ENCODE measurements at regions not wholly inside any gene's neighbourhood (a gene's known extent, or its start where the extent isn't known, plus 50 kb on each side); places are given as distances from the start of the nearest gene placed in this dataset.

DNA sequence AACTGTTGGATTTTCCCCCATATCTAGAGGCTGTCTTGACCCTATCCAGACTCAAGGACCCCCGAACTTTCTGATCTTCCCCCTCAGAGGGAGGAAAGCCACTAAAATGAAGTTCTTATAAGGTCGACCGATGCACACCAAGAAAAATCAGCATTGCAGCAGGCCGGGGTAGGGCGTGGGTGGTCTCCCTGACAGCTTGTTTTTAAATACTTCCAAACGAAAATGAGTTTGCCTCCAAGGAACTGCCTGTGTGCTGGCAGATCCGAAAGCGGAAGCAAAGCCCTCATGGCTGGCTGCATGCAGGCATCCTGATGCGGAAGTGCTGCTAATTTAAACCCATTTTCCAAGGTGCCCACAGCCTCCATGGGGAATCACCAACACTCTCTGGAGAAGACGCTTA, 374.3 kb upstream of the XYLT1 start:
- H2AFZ ChIP-seq (ENCODE audit: low read length), result no peak overlapping the region
- H3K4me1 ChIP-seq (ENCODE audit: insufficient read depth, low read length), result no peaks in the 10 kb centered on the region
- DNase-seq (ENCODE audit: low spot score) (no peak), ATAC-seq (no peak), FAIRE-seq (no peak)
- H4K20me1 ChIP-seq (ENCODE audit: insufficient read depth, low read length), result no peaks in the 10 kb centered on the region
- in situ Hi-C loops (cut with HindIII; ENCODE audit: extremely low pct_ligation_motif_present, low pct_unique_long_range_greater_than_20kb) (no loop called here), intact Hi-C loops (cut with micrococcal nuclease; ENCODE audit: unreplicated experiment) (no loop called here)
- ChIA-PET CTCF (ENCODE audit: low intra/inter-chr PET ratio, low total read pairs) (no interaction called here), POLR2A (no interaction called here)
- H3K9me3 ChIP-seq (ENCODE audit: low read length), result no peaks in the 10 kb centered on the region
- H3K4me3 ChIP-seq (replicated peaks in 1 of 3; ENCODE audit: insufficient read depth in 1 of 3, low read depth in 2 of 3, low read length in 3 of 3), result no peak overlapping the region
- no peak overlapping the region for H3K27ac ChIP-seq (ENCODE audit: extremely low read length, insufficient read depth, low read length)
- no peaks in the 10 kb centered on the region for H3K79me2 ChIP-seq (ENCODE audit: insufficient read depth, low read length)
- H3K9ac ChIP-seq (ENCODE audit: insufficient read depth, low read depth, low read length), result no peak overlapping the region
- no peak overlapping the region for H3K4me2 ChIP-seq (ENCODE audit: low read depth, low read length)
- peaks cover 0 to 21% of the 10 kb centered on the region in 2 experiments; a peak in 1 of 5 replicates for H3K27me3 ChIP-seq (ENCODE audit: control insufficient read depth in 1 of 2, insufficient read depth in 2 of 2, low read length in 2 of 2)
- H3K36me3 ChIP-seq (replicated peaks in 1 of 2; ENCODE audit: control insufficient read depth in 1 of 2, insufficient read depth in 2 of 2, low read length in 2 of 2), result no peaks in the 10 kb centered on the region
- no TSS peak for BruUV-seq (replicated peaks)
- 20% methylated on average over 10 of the region's 10 CpGs for WGBS (ENCODE audit: low lambda C conversion rate)
- TF ChIP-seq ZNF891 (CRISPR knock-in tag; IDR thresholded peaks at IDR 0.05) (no peak), DBP (CRISPR knock-in tag; IDR thresholded peaks at IDR 0.05; ENCODE audit: not compliant biosample characterization) (no peak), ISL2 (CRISPR knock-in tag; IDR thresholded peaks at IDR 0.05) (no peak), ATF7 (IDR thresholded peaks at IDR 0.05) (no peak), ATF7 (CRISPR knock-in tag; IDR thresholded peaks at IDR 0.05) (no peak), EED (CRISPR knock-in tag; IDR thresholded peaks at IDR 0.05) (no peak), ZXDC (CRISPR knock-in tag; IDR thresholded peaks at IDR 0.05) (no peak), SIX4 (CRISPR knock-in tag; IDR thresholded peaks at IDR 0.05) (no peak), ZNF558 (CRISPR knock-in tag; IDR thresholded peaks at IDR 0.05; ENCODE audit: borderline replicate concordance) (no peak), U2AF1 (optimal IDR thresholded peaks at IDR 0.05; ENCODE audit: low read depth, low read length) (no peak), ZSCAN21 (CRISPR knock-in tag; IDR thresholded peaks at IDR 0.05; ENCODE audit: borderline replicate concordance) (no peak), SRSF1 (optimal IDR thresholded peaks at IDR 0.05; ENCODE audit: low read depth, low read length) (no peak), CBFB (CRISPR knock-in tag; IDR thresholded peaks at IDR 0.05) (no peak), ZBTB1 (CRISPR knock-in tag; IDR thresholded peaks at IDR 0.05; ENCODE audit: borderline replicate concordance) (no peak), HOXA5 (CRISPR knock-in tag; IDR thresholded peaks at IDR 0.05) (no peak), HCFC1 (IDR thresholded peaks at IDR 0.05; ENCODE audit: low read depth, low read length) (no peak)
- TF ChIP-seq, protein P1, sequence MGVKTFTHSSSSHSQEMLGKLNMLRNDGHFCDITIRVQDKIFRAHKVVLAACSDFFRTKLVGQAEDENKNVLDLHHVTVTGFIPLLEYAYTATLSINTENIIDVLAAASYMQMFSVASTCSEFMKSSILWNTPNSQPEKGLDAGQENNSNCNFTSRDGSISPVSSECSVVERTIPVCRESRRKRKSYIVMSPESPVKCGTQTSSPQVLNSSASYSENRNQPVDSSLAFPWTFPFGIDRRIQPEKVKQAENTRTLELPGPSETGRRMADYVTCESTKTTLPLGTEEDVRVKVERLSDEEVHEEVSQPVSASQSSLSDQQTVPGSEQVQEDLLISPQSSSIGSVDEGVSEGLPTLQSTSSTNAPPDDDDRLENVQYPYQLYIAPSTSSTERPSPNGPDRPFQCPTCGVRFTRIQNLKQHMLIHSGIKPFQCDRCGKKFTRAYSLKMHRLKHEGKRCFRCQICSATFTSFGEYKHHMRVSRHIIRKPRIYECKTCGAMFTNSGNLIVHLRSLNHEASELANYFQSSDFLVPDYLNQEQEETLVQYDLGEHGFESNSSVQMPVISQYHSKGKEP (CRISPR knock-in tag; IDR thresholded peaks at IDR 0.05), result no peak
- TF ChIP-seq, protein P2, sequence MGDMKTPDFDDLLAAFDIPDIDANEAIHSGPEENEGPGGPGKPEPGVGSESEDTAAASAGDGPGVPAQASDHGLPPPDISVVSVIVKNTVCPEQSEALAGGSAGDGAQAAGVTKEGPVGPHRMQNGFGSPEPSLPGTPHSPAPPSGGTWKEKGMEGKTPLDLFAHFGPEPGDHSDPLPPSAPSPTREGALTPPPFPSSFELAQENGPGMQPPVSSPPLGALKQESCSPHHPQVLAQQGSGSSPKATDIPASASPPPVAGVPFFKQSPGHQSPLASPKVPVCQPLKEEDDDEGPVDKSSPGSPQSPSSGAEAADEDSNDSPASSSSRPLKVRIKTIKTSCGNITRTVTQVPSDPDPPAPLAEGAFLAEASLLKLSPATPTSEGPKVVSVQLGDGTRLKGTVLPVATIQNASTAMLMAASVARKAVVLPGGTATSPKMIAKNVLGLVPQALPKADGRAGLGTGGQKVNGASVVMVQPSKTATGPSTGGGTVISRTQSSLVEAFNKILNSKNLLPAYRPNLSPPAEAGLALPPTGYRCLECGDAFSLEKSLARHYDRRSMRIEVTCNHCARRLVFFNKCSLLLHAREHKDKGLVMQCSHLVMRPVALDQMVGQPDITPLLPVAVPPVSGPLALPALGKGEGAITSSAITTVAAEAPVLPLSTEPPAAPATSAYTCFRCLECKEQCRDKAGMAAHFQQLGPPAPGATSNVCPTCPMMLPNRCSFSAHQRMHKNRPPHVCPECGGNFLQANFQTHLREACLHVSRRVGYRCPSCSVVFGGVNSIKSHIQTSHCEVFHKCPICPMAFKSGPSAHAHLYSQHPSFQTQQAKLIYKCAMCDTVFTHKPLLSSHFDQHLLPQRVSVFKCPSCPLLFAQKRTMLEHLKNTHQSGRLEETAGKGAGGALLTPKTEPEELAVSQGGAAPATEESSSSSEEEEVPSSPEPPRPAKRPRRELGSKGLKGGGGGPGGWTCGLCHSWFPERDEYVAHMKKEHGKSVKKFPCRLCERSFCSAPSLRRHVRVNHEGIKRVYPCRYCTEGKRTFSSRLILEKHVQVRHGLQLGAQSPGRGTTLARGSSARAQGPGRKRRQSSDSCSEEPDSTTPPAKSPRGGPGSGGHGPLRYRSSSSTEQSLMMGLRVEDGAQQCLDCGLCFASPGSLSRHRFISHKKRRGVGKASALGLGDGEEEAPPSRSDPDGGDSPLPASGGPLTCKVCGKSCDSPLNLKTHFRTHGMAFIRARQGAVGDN (CRISPR knock-in tag; IDR thresholded peaks at IDR 0.05), result no peak

Data from HepG2 (cell line).